WTC11 (cell line): ENCODE measurements at regions not wholly inside any gene's neighbourhood (a gene's known extent, or its start where the extent isn't known, plus 50 kb on each side); places are given as distances from the start of the nearest gene placed in this dataset.

Experiments
- ATAC-seq: fragments of 200-7000 bp; cut with Tn5 transposase; 2 replicates; pipeline ENCODE4 v1.10.0; 2021; ENCODE audit warnings: mild to moderate bottlenecking, moderate library complexity
- CTCF ChIA-PET: fragments of 300-600 bp; sonication (Branson Sonifier 250); formaldehyde crosslinking; loops from one replicate; lab custom pipeline; 2021; ENCODE audit warnings: antibody characterized with exemption; lab: Charles Lee
- POLR2A ChIA-PET: fragments of 350-600 bp; sonication (Branson Sonifier 250); formaldehyde crosslinking; loops from one replicate; lab custom pipeline; 2021; ENCODE audit warnings: antibody characterized with exemption; lab: Charles Lee
- DNase-seq: peaks from one replicate; pipeline ENCODE4 v3.0.0; 2021; ENCODE audit warnings: low spot score
- H3K27ac Mint-ChIP-seq: 2 replicates; pipeline ENCODE4 v1.8.0; 2021; ENCODE audit warnings: mixed read lengths
- H3K27me3 Mint-ChIP-seq: 2 replicates; pipeline ENCODE4 v1.8.0; 2021; ENCODE audit warnings: low read depth, mild to moderate bottlenecking, moderate library complexity, mixed read lengths
- H3K36me3 Mint-ChIP-seq: 2 replicates; pipeline ENCODE4 v1.8.0; 2021; ENCODE audit warnings: mixed read lengths
- H3K4me1 Mint-ChIP-seq: 2 replicates; pipeline ENCODE4 v1.8.0; 2022; ENCODE audit warnings: mixed read lengths
- H3K4me3 Mint-ChIP-seq: 2 replicates; pipeline ENCODE4 v1.8.0; 2021; ENCODE audit warnings: mild to moderate bottlenecking, moderate library complexity, mixed read lengths
- H3K9me3 Mint-ChIP-seq: 2 replicates; pipeline ENCODE4 v1.8.0; 2021; ENCODE audit warnings: mixed read lengths
- ATF6 ChIP-seq: sonication (generic); formaldehyde crosslinking; IDR thresholded peaks from 2 replicates; pipeline ENCODE4 v1.8.1; 2023; ENCODE audit warnings: mild to moderate bottlenecking, missing genetic modification reagents
- CBFB ChIP-seq: sonication (generic); formaldehyde crosslinking; IDR thresholded peaks from 2 replicates; pipeline ENCODE4 v1.8.1; 2022; ENCODE audit warnings: mild to moderate bottlenecking, low read depth, missing genetic modification reagents
- FOXP4 ChIP-seq: sonication (generic); formaldehyde crosslinking; IDR thresholded peaks from 2 replicates; pipeline ENCODE4 v1.8.0; 2022; ENCODE audit warnings: mild to moderate bottlenecking, missing genetic modification reagents
- GRHL2 ChIP-seq: fragments of 250-450 bp; sonication (Bioruptor Pico); IDR thresholded peaks from 2 replicates; pipeline ENCODE4 v1.8.0; 2022; ENCODE audit warnings: mild to moderate bottlenecking, moderate library complexity; ENCODE audit not compliant: insufficient replicate concordance, severe bottlenecking
- HMGA2 ChIP-seq: fragments of 250-450 bp; sonication (Bioruptor Pico); IDR thresholded peaks from 2 replicates; pipeline ENCODE4 v1.4.0; 2021; ENCODE audit warnings: mild to moderate bottlenecking, moderate library complexity
- IRF1 ChIP-seq: sonication (generic); formaldehyde crosslinking; IDR thresholded peaks from 2 replicates; pipeline ENCODE4 v1.8.0; 2023; ENCODE audit warnings: missing genetic modification reagents
- MAX ChIP-seq: sonication (generic); formaldehyde crosslinking; IDR thresholded peaks from 2 replicates; pipeline ENCODE4 v1.8.0; 2022; ENCODE audit warnings: mild to moderate bottlenecking, missing genetic modification reagents
- PREB ChIP-seq: sonication (generic); formaldehyde crosslinking; IDR thresholded peaks from 2 replicates; pipeline ENCODE4 v1.8.1; 2022; ENCODE audit warnings: mild to moderate bottlenecking, missing genetic modification reagents, moderate library complexity, borderline replicate concordance
- STAT6 ChIP-seq: sonication (generic); formaldehyde crosslinking; conservative IDR thresholded peaks from 2 replicates; pipeline ENCODE4 v1.8.1; 2023; ENCODE audit warnings: mild to moderate bottlenecking, low read depth, missing genetic modification reagents, moderate library complexity
- TCF7 ChIP-seq: sonication (generic); formaldehyde crosslinking; IDR thresholded peaks from 2 replicates; pipeline ENCODE4 v1.8.0; 2022; ENCODE audit warnings: mild to moderate bottlenecking, low read depth, missing genetic modification reagents, moderate library complexity
- USF2 ChIP-seq: sonication (generic); formaldehyde crosslinking; IDR thresholded peaks from 2 replicates; pipeline ENCODE4 v1.8.1; 2023; ENCODE audit warnings: mild to moderate bottlenecking, missing genetic modification reagents, moderate library complexity
- ZMAT4 ChIP-seq: fragments of 250-450 bp; sonication (Bioruptor Pico); IDR thresholded peaks from 2 replicates; pipeline ENCODE4 v1.9.0; 2021; ENCODE audit warnings: mild to moderate bottlenecking
- ZNF232 ChIP-seq: sonication (generic); formaldehyde crosslinking; IDR thresholded peaks from 2 replicates; pipeline ENCODE4 v1.8.0; 2022; ENCODE audit warnings: mild to moderate bottlenecking, missing genetic modification reagents
- ZNF281 ChIP-seq: sonication (generic); formaldehyde crosslinking; IDR thresholded peaks from 2 replicates; pipeline ENCODE4 v1.8.0; 2023; ENCODE audit warnings: mild to moderate bottlenecking, missing genetic modification reagents
- ZNF317 ChIP-seq: sonication (generic); formaldehyde crosslinking; IDR thresholded peaks from 2 replicates; pipeline ENCODE4 v1.8.1; 2023; ENCODE audit warnings: low read depth, mild to moderate bottlenecking, moderate library complexity, missing genetic modification reagents, borderline replicate concordance
- ZNF532 ChIP-seq: fragments of 250-450 bp; sonication (Bioruptor Pico); IDR thresholded peaks from 2 replicates; pipeline ENCODE4 v1.9.0; 2021; ENCODE audit warnings: mild to moderate bottlenecking, borderline replicate concordance

GRCh38 chr5:2188137-2188536, 305.4 kb upstream of the IRX4 start:
- Mint-ChIP-seq H3K4me3 (no peak overlapping the region), H3K27me3 (no peaks in the 10 kb centered on the region), H3K36me3 (no peaks in the 10 kb centered on the region), H3K4me1 (0 out of 2 replicates have a peak, but pooled peaks cover 3% of the 10 kb centered on the region), H3K27ac (no peak overlapping the region), H3K9me3 (no peaks in the 10 kb centered on the region)
- ChIA-PET CTCF (no interaction called here), POLR2A (no interaction called here)
- no peak for DNase-seq
- ATAC-seq = no peak
- TF ChIP-seq IRF1 (CRISPR knock-in tag) (no peak), TCF7 (CRISPR knock-in tag) (no peak), ZNF281 (no peak), ZNF317 (CRISPR knock-in tag) (no peak), PREB (CRISPR knock-in tag) (no peak), USF2 (CRISPR knock-in tag) (no peak), MAX (CRISPR knock-in tag) (no peak), CBFB (CRISPR knock-in tag) (no peak), ATF6 (CRISPR knock-in tag) (no peak), HMGA2 (CRISPR knock-in tag) (no peak), GRHL2 (CRISPR knock-in tag) (no peak), FOXP4 (CRISPR knock-in tag) (no peak), STAT6 (CRISPR knock-in tag) (no peak), ZNF532 (CRISPR knock-in tag) (no peak), ZMAT4 (CRISPR knock-in tag) (no peak), ZNF232 (CRISPR knock-in tag) (no peak)
